ENCODE measurements at regions not wholly inside any gene's neighbourhood (a gene's known extent, or its start where the extent isn't known, plus 50 kb on each side); places are given as distances from the start of the nearest gene placed in this dataset.

DNA sequence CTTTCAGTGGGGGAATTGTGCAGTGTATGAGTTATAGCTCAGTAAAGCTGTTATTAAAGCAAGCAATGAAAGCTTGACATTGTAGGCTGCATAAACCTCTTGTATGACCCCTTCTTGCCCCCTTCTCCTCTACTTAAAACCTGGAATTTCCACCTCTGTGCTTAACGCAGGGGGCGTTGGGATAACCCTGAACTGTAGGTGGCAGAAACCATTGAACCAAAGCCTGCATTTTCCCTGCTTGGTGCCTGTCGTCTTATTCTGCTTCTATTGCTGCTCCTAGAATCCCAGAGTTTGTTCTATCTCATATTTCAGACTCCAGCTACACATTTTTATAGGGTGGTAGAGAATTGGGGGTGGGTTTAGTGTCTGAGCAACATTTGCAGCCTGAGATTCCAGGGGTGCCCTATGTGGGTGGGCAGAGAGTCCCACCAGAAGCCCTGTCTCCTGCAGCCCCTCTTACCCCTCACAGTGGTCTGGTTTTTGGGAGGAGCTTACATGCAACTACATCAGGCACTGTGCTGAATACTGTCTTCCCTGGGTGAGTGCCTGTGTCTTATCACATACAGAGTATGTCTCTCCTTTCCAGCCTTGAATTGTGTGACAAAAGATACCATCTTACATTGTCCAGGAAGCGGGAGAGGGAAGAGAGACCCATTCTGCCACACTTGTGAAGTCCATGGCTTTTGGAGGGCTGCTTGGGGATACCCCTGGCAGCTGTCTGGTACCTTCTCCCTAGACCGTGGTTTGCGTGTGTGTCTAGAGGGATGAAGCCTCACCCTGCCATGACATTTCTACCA is 407.7 kb upstream of the EEF2KMT start:
- Histone ChIP-seq H3K9ac (ENCODE audit: low read length) (no peak overlapping the region), H3F3A (ENCODE audit: insufficient read depth) (no peaks in the 10 kb centered on the region), H3K27ac (ENCODE audit: low read depth, low read length) (no peak overlapping the region), H3K36me3 (ENCODE audit: low read length) (no peaks in the 10 kb centered on the region), H2AFZ (ENCODE audit: low read depth, low read length, severe bottlenecking) (no peak overlapping the region), H3K9me3 (ENCODE audit: insufficient read depth, low read length) (no peaks in the 10 kb centered on the region), H3K79me2 (ENCODE audit: insufficient read depth, low read length) (no peaks in the 10 kb centered on the region), H3K4me3 (ENCODE audit: insufficient read depth, low read length, poor library complexity, severe bottlenecking) (no peak overlapping the region), H3K4me2 (ENCODE audit: low read depth, low read length, poor library complexity, severe bottlenecking) (no peak overlapping the region), H3K9me2 (replicated peaks; ENCODE audit: insufficient read depth, low read length) (no peaks in the 10 kb centered on the region), H4K20me1 (ENCODE audit: low read depth, low read length) (no peaks in the 10 kb centered on the region), H3K27me3 (ENCODE audit: low read length) (no peaks in the 10 kb centered on the region)
- TF ChIP-seq, protein P1, sequence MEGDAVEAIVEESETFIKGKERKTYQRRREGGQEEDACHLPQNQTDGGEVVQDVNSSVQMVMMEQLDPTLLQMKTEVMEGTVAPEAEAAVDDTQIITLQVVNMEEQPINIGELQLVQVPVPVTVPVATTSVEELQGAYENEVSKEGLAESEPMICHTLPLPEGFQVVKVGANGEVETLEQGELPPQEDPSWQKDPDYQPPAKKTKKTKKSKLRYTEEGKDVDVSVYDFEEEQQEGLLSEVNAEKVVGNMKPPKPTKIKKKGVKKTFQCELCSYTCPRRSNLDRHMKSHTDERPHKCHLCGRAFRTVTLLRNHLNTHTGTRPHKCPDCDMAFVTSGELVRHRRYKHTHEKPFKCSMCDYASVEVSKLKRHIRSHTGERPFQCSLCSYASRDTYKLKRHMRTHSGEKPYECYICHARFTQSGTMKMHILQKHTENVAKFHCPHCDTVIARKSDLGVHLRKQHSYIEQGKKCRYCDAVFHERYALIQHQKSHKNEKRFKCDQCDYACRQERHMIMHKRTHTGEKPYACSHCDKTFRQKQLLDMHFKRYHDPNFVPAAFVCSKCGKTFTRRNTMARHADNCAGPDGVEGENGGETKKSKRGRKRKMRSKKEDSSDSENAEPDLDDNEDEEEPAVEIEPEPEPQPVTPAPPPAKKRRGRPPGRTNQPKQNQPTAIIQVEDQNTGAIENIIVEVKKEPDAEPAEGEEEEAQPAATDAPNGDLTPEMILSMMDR (IDR thresholded peaks at IDR 0.05; ENCODE audit: insufficient read depth, low read length, poor library complexity, severe bottlenecking) = no peak
- no peak for TF ChIP-seq EZH2phosphoT487 (conservative IDR thresholded peaks at IDR 0.05; ENCODE audit: low read length)

DNA sequence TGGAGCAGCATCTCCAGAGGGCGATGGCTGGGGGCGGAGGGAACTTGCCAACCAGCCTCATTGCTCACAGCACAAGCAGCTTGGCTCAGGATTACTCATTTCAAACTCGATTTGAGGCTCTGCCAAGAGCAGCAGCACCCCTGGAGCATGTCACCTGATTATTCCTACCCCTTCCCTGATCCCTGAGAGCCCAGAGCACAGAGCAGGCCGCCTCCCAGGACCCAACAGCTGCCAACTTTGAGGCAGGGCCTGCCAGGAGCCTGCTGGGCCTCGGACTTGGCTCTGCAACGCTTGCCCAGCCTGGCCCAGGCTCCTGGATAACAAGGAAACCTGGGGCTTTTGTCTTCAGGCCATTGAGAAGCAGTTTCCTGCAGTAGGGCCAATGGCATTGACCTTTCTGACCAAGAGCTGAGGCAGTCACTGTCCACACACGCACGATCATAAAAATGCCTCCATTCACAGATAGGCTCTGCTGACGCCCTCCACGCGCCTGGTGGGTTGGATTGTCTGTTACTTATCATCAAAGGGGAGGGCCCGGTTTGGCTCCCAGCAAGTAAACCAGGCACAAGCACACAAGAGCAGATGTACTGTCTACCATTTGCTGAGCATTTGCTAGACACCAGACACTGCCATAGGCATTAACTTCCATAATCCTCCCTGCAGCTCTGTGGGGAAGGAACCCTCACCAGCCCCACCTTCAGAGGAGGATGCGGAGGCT is 406.6 kb upstream of the EEF2KMT start:
- Histone ChIP-seq H3K27ac (ENCODE audit: low read depth, low read length) (no peak overlapping the region), H3K9me2 (replicated peaks; ENCODE audit: insufficient read depth, low read length) (no peaks in the 10 kb centered on the region), H3K4me2 (ENCODE audit: low read depth, low read length, poor library complexity, severe bottlenecking) (no peak overlapping the region), H2AFZ (ENCODE audit: low read depth, low read length, severe bottlenecking) (no peak overlapping the region), H3K9me3 (ENCODE audit: insufficient read depth, low read length) (no peaks in the 10 kb centered on the region), H3F3A (ENCODE audit: insufficient read depth) (no peaks in the 10 kb centered on the region), H3K36me3 (ENCODE audit: low read length) (no peaks in the 10 kb centered on the region), H4K20me1 (ENCODE audit: low read depth, low read length) (no peaks in the 10 kb centered on the region), H3K4me3 (ENCODE audit: insufficient read depth, low read length, poor library complexity, severe bottlenecking) (no peak overlapping the region), H3K27me3 (ENCODE audit: low read length) (no peaks in the 10 kb centered on the region), H3K9ac (ENCODE audit: low read length) (no peak overlapping the region), H3K79me2 (ENCODE audit: insufficient read depth, low read length) (no peaks in the 10 kb centered on the region)
- no peak for TF ChIP-seq EZH2phosphoT487 (conservative IDR thresholded peaks at IDR 0.05; ENCODE audit: low read length)
- TF ChIP-seq, protein P1 (IDR thresholded peaks at IDR 0.05; ENCODE audit: insufficient read depth, low read length, poor library complexity, severe bottlenecking) = no peak

DNA sequence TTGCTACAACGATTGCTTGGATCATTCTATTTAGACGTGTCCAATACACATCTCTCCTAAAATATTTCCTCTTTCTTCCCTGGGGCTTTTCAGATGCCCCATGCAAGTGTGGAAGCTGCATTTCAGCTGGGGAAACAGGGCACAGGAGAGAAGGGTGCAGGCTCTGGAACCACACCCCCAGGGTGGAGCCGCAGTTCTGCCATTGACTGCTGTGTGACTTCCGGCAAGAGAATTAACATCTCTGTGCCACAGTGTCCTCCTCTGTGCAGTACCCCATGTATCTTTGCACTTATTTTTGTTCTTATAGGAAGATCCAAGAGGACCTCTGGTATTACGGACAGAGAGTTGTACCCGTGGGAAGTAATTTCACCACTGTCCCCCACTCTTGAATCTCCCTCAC is 405.3 kb upstream of the EEF2KMT start:
- Histone ChIP-seq H3K27ac (ENCODE audit: low read depth, low read length) (no peak overlapping the region), H3K27me3 (ENCODE audit: low read length) (no peaks in the 10 kb centered on the region), H2AFZ (ENCODE audit: low read depth, low read length, severe bottlenecking) (no peak overlapping the region), H3K36me3 (ENCODE audit: low read length) (no peaks in the 10 kb centered on the region), H3K79me2 (ENCODE audit: insufficient read depth, low read length) (no peaks in the 10 kb centered on the region), H3F3A (ENCODE audit: insufficient read depth) (no peaks in the 10 kb centered on the region), H3K4me2 (ENCODE audit: low read depth, low read length, poor library complexity, severe bottlenecking) (no peak overlapping the region), H3K9me2 (replicated peaks; ENCODE audit: insufficient read depth, low read length) (no peaks in the 10 kb centered on the region), H3K9me3 (ENCODE audit: insufficient read depth, low read length) (no peaks in the 10 kb centered on the region), H3K9ac (ENCODE audit: low read length) (no peak overlapping the region), H3K4me3 (ENCODE audit: insufficient read depth, low read length, poor library complexity, severe bottlenecking) (no peak overlapping the region), H4K20me1 (ENCODE audit: low read depth, low read length) (no peaks in the 10 kb centered on the region)
- TF ChIP-seq, protein P1 (IDR thresholded peaks at IDR 0.05; ENCODE audit: insufficient read depth, low read length, poor library complexity, severe bottlenecking) = no peak
- TF ChIP-seq EZH2phosphoT487 (conservative IDR thresholded peaks at IDR 0.05; ENCODE audit: low read length) = no peak

Measured in SU-DHL-6 (cell line).